ENCODE measurements at regions not wholly inside any gene's neighbourhood (a gene's known extent, or its start where the extent isn't known, plus 50 kb on each side); places are given as distances from the start of the nearest gene placed in this dataset.

GRCh38 chr7:67990716-67991115, 994.1 kb downstream of the TYW1 start:
- no peak overlapping the region for H3K4me3 ChIP-seq (ENCODE audit: low read depth, low read length)
- TF ChIP-seq, protein P1, sequence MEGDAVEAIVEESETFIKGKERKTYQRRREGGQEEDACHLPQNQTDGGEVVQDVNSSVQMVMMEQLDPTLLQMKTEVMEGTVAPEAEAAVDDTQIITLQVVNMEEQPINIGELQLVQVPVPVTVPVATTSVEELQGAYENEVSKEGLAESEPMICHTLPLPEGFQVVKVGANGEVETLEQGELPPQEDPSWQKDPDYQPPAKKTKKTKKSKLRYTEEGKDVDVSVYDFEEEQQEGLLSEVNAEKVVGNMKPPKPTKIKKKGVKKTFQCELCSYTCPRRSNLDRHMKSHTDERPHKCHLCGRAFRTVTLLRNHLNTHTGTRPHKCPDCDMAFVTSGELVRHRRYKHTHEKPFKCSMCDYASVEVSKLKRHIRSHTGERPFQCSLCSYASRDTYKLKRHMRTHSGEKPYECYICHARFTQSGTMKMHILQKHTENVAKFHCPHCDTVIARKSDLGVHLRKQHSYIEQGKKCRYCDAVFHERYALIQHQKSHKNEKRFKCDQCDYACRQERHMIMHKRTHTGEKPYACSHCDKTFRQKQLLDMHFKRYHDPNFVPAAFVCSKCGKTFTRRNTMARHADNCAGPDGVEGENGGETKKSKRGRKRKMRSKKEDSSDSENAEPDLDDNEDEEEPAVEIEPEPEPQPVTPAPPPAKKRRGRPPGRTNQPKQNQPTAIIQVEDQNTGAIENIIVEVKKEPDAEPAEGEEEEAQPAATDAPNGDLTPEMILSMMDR (IDR thresholded peaks at IDR 0.05; ENCODE audit: low read depth, low read length): no peak

DNA sequence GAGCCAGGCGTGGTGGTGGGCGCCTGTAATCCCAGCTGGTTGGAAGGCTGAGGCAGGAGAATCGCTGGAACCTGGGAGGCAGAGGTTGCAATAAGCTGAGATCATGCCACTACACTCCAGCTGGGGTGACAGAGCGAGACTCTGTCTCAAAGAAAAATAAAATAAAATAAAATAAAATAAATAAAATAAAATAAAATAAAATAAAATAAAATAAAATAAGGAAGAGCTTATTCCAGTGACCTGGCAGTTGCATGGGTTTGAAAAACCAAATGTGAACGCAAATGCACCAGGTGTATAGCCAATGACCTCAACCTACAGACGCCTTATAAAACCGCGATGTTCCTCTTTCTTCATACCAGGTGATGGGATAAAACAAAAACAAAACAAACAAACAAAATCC, 995.7 kb downstream of the TYW1 start:
- no peak overlapping the region for H3K4me3 ChIP-seq (ENCODE audit: low read depth, low read length)
- TF ChIP-seq, protein P1 (IDR thresholded peaks at IDR 0.05; ENCODE audit: low read depth, low read length): no peak

- H3K4me3 ChIP-seq (ENCODE audit: low read depth, low read length): no peak overlapping the region
- TF ChIP-seq, protein P1 (IDR thresholded peaks at IDR 0.05; ENCODE audit: low read depth, low read length): no peak
Measured at GRCh38 chr7:68005992-68006391, 1009.4 kb downstream of the TYW1 start.

DNA sequence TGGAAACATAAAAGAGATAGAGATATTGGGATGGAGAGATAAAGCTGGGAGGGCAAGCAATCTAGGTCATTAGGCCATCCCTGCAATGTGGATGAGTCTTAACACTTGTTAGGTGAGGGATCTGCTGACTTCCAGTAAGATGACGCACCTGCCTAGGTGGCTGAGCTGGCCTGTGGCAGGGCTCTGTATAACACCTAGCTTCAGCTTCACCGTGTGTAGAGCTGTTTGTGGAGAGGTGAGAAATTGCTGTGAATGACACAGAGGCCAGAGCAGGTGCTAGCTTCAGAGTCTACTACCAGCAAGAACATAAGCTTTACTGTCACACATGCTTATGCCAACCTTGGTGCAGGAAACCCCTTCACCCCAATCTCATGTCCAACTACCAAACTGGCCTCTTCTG, 1010.0 kb downstream of the TYW1 start:
- TF ChIP-seq, protein P1 (IDR thresholded peaks at IDR 0.05; ENCODE audit: low read depth, low read length): no peak

GRCh38 chr7:68009716-68010115, 1013.1 kb downstream of the TYW1 start:
- TF ChIP-seq, protein P1 (IDR thresholded peaks at IDR 0.05; ENCODE audit: low read depth, low read length): no peak
- H3K4me3 ChIP-seq (ENCODE audit: low read depth, low read length): no peak overlapping the region

More for the DNA sequence above, 1010.0 kb downstream of the TYW1 start:
- no peak overlapping the region for H3K4me3 ChIP-seq (ENCODE audit: low read depth, low read length)

- TF ChIP-seq, protein P1 (IDR thresholded peaks at IDR 0.05; ENCODE audit: low read depth, low read length): no peak
- H3K4me3 ChIP-seq (ENCODE audit: low read depth, low read length): no peak overlapping the region
Measured at GRCh38 chr7:68014031-68014736, 1017.6 kb downstream of the TYW1 start.

- no peak overlapping the region for H3K4me3 ChIP-seq (ENCODE audit: low read depth, low read length)
- TF ChIP-seq, protein P1 (IDR thresholded peaks at IDR 0.05; ENCODE audit: low read depth, low read length): no peak
Measured at GRCh38 chr7:68015122-68015977, 1018.7 kb downstream of the TYW1 start.
